CD8-positive, alpha-beta memory T cell (primary cell): ENCODE measurements at regions not wholly inside any gene's neighbourhood (a gene's known extent, or its start where the extent isn't known, plus 50 kb on each side); places are given as distances from the start of the nearest gene placed in this dataset.
"Not testable (repeated sequence)": the region's sequence is repeated elsewhere in the genome, so short reads cannot be mapped to it uniquely, and the experiment has no call there.

Experiments
- CTCF ChIA-PET: fragments of 350-600 bp; sonication (Branson Sonifier 250); formaldehyde crosslinking; loops from one replicate; lab custom pipeline; 2021; ENCODE audit warnings: antibody characterized with exemption; lab: Charles Lee
- POLR2A ChIA-PET: fragments of 350-600 bp; sonication (Branson Sonifier 250); formaldehyde crosslinking; loops from one replicate; lab custom pipeline; 2021; ENCODE audit warnings: antibody characterized with exemption; lab: Charles Lee
- DNase-seq, 5 donors: peaks; one replicate each; pipeline versions ENCODE4 v3.0.0 to v3.0.0-alpha.2; 2020 to 2022; ENCODE audit warnings: mixed read lengths in 1 of 5
- H3K27ac ChIP-seq: one replicate; pipeline ENCODE4 v1.7.0; 2013; ENCODE audit warnings: low read depth, mild to moderate bottlenecking, low read length, moderate library complexity
- H3K27me3 ChIP-seq: 2 replicates; pipeline ENCODE4 v1.7.0; 2013; ENCODE audit warnings: low read length, mild to moderate bottlenecking; ENCODE audit not compliant: insufficient read depth, poor library complexity, severe bottlenecking
- H3K36me3 ChIP-seq: 2 replicates; pipeline ENCODE4 v1.7.0; 2013; ENCODE audit warnings: mild to moderate bottlenecking, low read length, moderate library complexity; ENCODE audit not compliant: insufficient read depth
- H3K4me1 ChIP-seq: 2 replicates; pipeline ENCODE4 v1.7.0; 2013; ENCODE audit warnings: mild to moderate bottlenecking, low read length, moderate library complexity; ENCODE audit not compliant: insufficient read depth
- H3K4me3 ChIP-seq: 2 replicates; pipeline ENCODE4 v1.7.0; 2013; ENCODE audit warnings: mild to moderate bottlenecking, low read length
- H3K9me3 ChIP-seq: 2 replicates; pipeline ENCODE4 v1.7.0; 2013; ENCODE audit warnings: mild to moderate bottlenecking, low read length
- H3K27ac Mint-ChIP-seq, 8 donors: one replicate each; pipeline ENCODE4 v1.8.0; 2020 to 2021; ENCODE audit warnings: mixed read lengths in 8 of 8, mild to moderate bottlenecking in 6 of 8, inconsistent platforms in 3 of 8, moderate library complexity in 3 of 8
- H3K27me3 Mint-ChIP-seq, 2 donors: one replicate each; pipeline ENCODE4 v1.8.0; 2020 to 2021; ENCODE audit warnings: mixed read lengths in 2 of 2, mild to moderate bottlenecking in 1 of 2, moderate library complexity in 1 of 2
- H3K36me3 Mint-ChIP-seq, 3 donors: one replicate each; pipeline ENCODE4 v1.8.0; 2020 to 2021; ENCODE audit warnings: mixed read lengths in 3 of 3, inconsistent platforms in 1 of 3, mild to moderate bottlenecking in 1 of 3
- H3K4me1 Mint-ChIP-seq, 3 donors: one replicate each; pipeline ENCODE4 v1.8.0; 2020 to 2021; ENCODE audit warnings: mixed read lengths in 3 of 3, inconsistent platforms in 1 of 3, mild to moderate bottlenecking in 1 of 3
- H3K4me3 Mint-ChIP-seq, 7 donors: one replicate each; pipeline ENCODE4 v1.8.0; 2020 to 2021; ENCODE audit warnings: mixed read lengths in 7 of 7, mild to moderate bottlenecking in 6 of 7, moderate library complexity in 4 of 7, inconsistent platforms in 2 of 7
- H3K9me3 Mint-ChIP-seq, 5 donors: one replicate each; pipeline ENCODE4 v1.8.0; 2020 to 2022; ENCODE audit warnings: mixed read lengths in 5 of 5, mild to moderate bottlenecking in 3 of 5, moderate library complexity in 2 of 5, inconsistent platforms in 1 of 5

DNA sequence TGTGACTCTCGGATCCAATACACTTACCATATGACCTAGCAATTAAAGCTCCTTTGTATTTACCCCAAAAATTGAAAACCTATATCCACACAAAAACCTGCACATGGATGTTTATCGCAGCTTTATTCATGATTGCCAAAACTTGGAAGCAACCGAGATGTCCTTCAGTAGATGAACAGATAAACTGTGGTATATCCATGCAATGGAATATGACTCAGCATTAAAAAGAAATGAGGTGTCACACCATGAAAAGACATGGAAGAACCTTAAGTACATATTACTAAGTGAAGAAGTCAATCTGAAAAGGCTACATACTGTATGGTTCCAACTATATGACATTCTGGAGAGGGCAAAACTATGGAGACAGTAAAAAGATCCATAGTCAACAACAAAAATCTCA, 82.0 kb upstream of the PHF24 start:
- ChIA-PET POLR2A (no interaction called here), CTCF (no interaction called here)
- Mint-ChIP-seq H3K27ac (no peak overlapping the region), H3K4me1 (no peaks in the 10 kb centered on the region), H3K4me3 (no peak overlapping the region), H3K36me3 (no peaks in the 10 kb centered on the region), H3K27me3 (peaks cover 25 to 47% of the 10 kb centered on the region in 2 donors), H3K9me3 (peaks cover 0 to 5% (median 0%) of the 10 kb centered on the region in 5 donors)
- Histone ChIP-seq H3K36me3 (no peaks in the 10 kb centered on the region), H3K27me3 (no peaks in the 10 kb centered on the region), H3K27ac (no peak overlapping the region), H3K4me1 (no peaks in the 10 kb centered on the region), H3K9me3 (no peaks in the 10 kb centered on the region), H3K4me3 (no peak overlapping the region)
- no peak for DNase-seq

DNA sequence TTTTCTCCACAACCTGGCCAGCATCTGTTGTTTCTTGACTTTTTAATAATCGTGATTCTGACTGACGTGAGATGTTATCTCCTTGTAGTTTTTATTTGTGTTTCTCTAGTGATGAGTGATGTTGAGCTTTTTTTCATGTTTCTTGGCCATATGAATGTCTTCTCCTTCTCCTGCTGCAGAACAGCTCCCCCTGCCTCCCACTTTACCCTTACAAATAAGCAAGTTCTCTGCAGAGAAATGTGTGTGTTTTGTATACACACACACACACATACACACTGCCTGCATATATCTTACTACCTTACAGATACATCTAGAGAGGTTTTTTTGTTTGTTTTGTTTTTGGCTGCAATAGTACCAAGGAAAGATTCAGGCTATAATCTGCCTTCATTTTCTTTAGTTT, 88.7 kb upstream of the PHF24 start:
- CTCF ChIA-PET = no interaction called here
- Mint-ChIP-seq H3K4me3 (no peak overlapping the region), H3K27ac (no peak overlapping the region), H3K9me3 (peaks cover 0 to 14% (median 7%) of the 10 kb centered on the region in 5 donors), H3K27me3 (peaks cover 8 to 46% of the 10 kb centered on the region in 2 donors), H3K4me1 (no peaks in the 10 kb centered on the region), H3K36me3 (peaks cover 0 to 3% (median 0%) of the 10 kb centered on the region in 3 donors)
- no peak overlapping the region for H3K27ac ChIP-seq
- POLR2A ChIA-PET = no interaction called here
- H3K9me3 ChIP-seq = no peaks in the 10 kb centered on the region
- no peak overlapping the region for H3K4me3 ChIP-seq
- DNase-seq = no peak
- no peaks in the 10 kb centered on the region for H3K36me3 ChIP-seq
- no peaks in the 10 kb centered on the region for H3K4me1 ChIP-seq
- H3K27me3 ChIP-seq = no peaks in the 10 kb centered on the region

DNA sequence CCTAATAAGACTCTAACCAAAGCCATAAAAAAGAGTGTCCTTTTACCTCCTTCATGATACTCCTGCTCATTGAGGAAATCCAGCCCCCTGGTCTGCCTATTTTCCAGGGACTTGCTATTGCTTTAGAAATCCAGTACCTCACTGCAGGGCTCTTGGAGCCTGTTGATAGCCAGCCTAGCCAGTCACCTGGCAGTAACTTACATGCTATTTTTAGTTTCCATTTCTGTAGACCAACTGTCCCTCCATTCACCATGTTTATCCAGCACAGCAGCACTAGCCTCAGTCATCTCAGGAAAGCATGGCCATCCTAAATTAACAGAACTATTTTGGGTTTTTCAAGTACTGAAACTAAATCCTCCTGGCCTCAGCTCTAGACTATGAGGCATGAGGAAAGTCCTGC, 91.5 kb upstream of the PHF24 start:
- ChIA-PET CTCF (no interaction called here), POLR2A (no interaction called here)
- H3K36me3 Mint-ChIP-seq = peaks cover 0 to 14% (median 0%) of the 10 kb centered on the region in 3 donors
- no peaks in the 10 kb centered on the region for H3K9me3 ChIP-seq
- H3K4me1 Mint-ChIP-seq = no peaks in the 10 kb centered on the region
- H3K4me3 Mint-ChIP-seq = no peak overlapping the region
- H3K9me3 Mint-ChIP-seq = peaks cover 0 to 26% (median 21%) of the 10 kb centered on the region in 5 donors
- no peak overlapping the region for H3K4me3 ChIP-seq
- peaks cover 5 to 67% of the 10 kb centered on the region in 2 donors for H3K27me3 Mint-ChIP-seq
- no peak overlapping the region for H3K27ac Mint-ChIP-seq
- H3K27me3 ChIP-seq = no peaks in the 10 kb centered on the region
- no peaks in the 10 kb centered on the region for H3K4me1 ChIP-seq
- no peak overlapping the region for H3K27ac ChIP-seq
- no peaks in the 10 kb centered on the region for H3K36me3 ChIP-seq
- no peak for DNase-seq

DNA sequence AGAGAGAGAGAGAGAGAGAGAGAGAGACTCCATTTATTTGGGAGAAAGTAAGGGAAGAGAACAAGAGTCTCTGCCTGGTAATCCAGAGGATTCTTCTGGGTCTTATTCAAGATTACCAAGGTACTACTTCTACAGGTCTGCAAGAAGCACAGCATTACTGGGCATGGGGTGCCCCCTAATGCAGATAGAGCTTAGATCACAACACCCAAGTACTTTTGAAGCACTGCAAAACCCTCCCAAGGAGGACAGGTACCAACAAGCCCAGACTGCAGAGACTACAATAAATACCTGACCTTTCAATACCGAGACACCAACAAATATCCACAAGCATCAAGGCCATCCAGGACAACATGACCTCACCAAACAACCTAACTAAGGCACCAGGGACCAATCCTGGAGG, 94.7 kb upstream of the PHF24 start:
- Mint-ChIP-seq H3K4me1 (no peaks in the 10 kb centered on the region), H3K9me3 (peaks cover 7 to 32% (median 23%) of the 10 kb centered on the region in 5 donors), H3K36me3 (peaks cover 0 to 14% (median 0%) of the 10 kb centered on the region in 3 donors), H3K27ac (no peak overlapping the region), H3K4me3 (no peak overlapping the region), H3K27me3 (peaks cover 14 to 77% of the 10 kb centered on the region in 2 donors)
- Histone ChIP-seq H3K4me3 (no peak overlapping the region), H3K27me3 (no peaks in the 10 kb centered on the region), H3K9me3 (no peaks in the 10 kb centered on the region), H3K4me1 (no peaks in the 10 kb centered on the region), H3K36me3 (no peaks in the 10 kb centered on the region), H3K27ac (no peak overlapping the region)
- ChIA-PET CTCF (no interaction called here), POLR2A (no interaction called here)
- no peak for DNase-seq

GRCh38 chr9:34862836-34863235, 95.2 kb upstream of the PHF24 start:
- DNase-seq = no peak
- CTCF ChIA-PET = no interaction called here
- Histone ChIP-seq H3K27ac (no peak overlapping the region), H3K9me3 (no peaks in the 10 kb centered on the region), H3K4me3 (no peak overlapping the region), H3K36me3 (no peaks in the 10 kb centered on the region), H3K27me3 (no peaks in the 10 kb centered on the region), H3K4me1 (no peaks in the 10 kb centered on the region)
- Mint-ChIP-seq H3K4me1 (no peaks in the 10 kb centered on the region), H3K9me3 (peaks cover 7 to 36% (median 23%) of the 10 kb centered on the region in 5 donors), H3K27ac (no peak overlapping the region), H3K27me3 (peaks cover 18 to 73% of the 10 kb centered on the region in 2 donors), H3K4me3 (no peak overlapping the region), H3K36me3 (peaks cover 0 to 14% (median 0%) of the 10 kb centered on the region in 3 donors)
- POLR2A ChIA-PET = no interaction called here

GRCh38 chr9:34862043-34862442, 96.0 kb upstream of the PHF24 start:
- H3K27me3 ChIP-seq = peaks cover 3% of the 10 kb centered on the region
- no peaks in the 10 kb centered on the region for H3K9me3 ChIP-seq
- H3K27ac ChIP-seq = no peak overlapping the region
- ChIA-PET POLR2A (no interaction called here), CTCF (no interaction called here)
- Mint-ChIP-seq H3K36me3 (peaks cover 0 to 14% (median 0%) of the 10 kb centered on the region in 3 donors), H3K9me3 (peaks cover 7 to 41% (median 28%) of the 10 kb centered on the region in 5 donors), H3K27me3 (peaks cover 20 to 74% of the 10 kb centered on the region in 2 donors), H3K4me1 (no peaks in the 10 kb centered on the region), H3K27ac (no peak overlapping the region), H3K4me3 (no peak overlapping the region)
- H3K4me3 ChIP-seq = no peak overlapping the region
- H3K4me1 ChIP-seq = no peaks in the 10 kb centered on the region
- DNase-seq = no peak
- no peaks in the 10 kb centered on the region for H3K36me3 ChIP-seq

- H3K27me3 Mint-ChIP-seq = peaks cover 24 to 43% of the 10 kb centered on the region in 2 donors
- H3K9me3 Mint-ChIP-seq = peaks cover 0 to 33% (median 13%) of the 10 kb centered on the region in 5 donors
- H3K4me1 ChIP-seq, CTCF ChIA-PET, H3K36me3 ChIP-seq, H3K27ac ChIP-seq, H3K27ac Mint-ChIP-seq, H3K4me1 Mint-ChIP-seq, DNase-seq, H3K4me3 ChIP-seq, H3K36me3 Mint-ChIP-seq, H3K9me3 ChIP-seq, POLR2A ChIA-PET, H3K4me3 Mint-ChIP-seq, H3K27me3 ChIP-seq: not testable (repeated sequence)
Observed at GRCh38 chr9:34855016-34855415, 103.1 kb upstream of the PHF24 start.

DNA sequence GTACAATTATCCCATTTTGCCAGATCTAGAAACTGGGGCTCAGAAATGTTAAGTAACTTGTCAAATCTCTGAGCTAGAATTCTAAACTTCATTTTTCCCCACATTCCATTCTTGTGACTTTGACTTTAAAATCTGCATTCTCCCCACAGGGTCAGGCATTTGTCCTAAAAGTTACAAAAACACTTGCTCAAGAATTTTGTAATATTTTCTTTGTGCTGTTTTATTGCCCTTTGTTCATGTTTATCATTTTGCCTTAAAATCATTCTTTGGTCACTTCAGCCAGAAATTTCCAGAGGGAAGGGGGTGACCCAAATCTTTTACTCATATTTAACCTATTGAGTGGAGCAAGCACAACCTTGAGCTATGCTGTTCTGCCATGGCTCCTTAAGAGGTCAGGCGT, 120.1 kb upstream of the CCL21 start:
- Mint-ChIP-seq H3K27me3 (peaks cover 4 to 20% of the 10 kb centered on the region in 2 donors), H3K36me3 (no peaks in the 10 kb centered on the region), H3K9me3 (no peaks in the 10 kb centered on the region), H3K4me3 (no peak overlapping the region), H3K4me1 (no peaks in the 10 kb centered on the region), H3K27ac (peak overlapping the region in 1 of 8 donors; percentile 26)
- Histone ChIP-seq H3K4me1 (no peaks in the 10 kb centered on the region), H3K27me3 (no peaks in the 10 kb centered on the region), H3K9me3 (no peaks in the 10 kb centered on the region), H3K4me3 (no peak overlapping the region), H3K36me3 (no peaks in the 10 kb centered on the region), H3K27ac (no peak overlapping the region)
- no peak for DNase-seq
- CTCF ChIA-PET = no interaction called here
- POLR2A ChIA-PET = no interaction called here
